Fibroblast of the aortic adventitia (primary cell): ENCODE measurements at regions not wholly inside any gene's neighbourhood (a gene's known extent, or its start where the extent isn't known, plus 50 kb on each side); places are given as distances from the start of the nearest gene placed in this dataset.
A peak's percentile ranks its signal among the peaks of the same experiment; 100 is the strongest.

Source experiments
- DNase-seq: peaks from one replicate; pipeline ENCODE4 v3.0.0-alpha.2; 2010; ENCODE audit warnings: low read depth
- H3K4me3 ChIP-seq: 2 replicates; pipeline ENCODE4 v1.5.1; 2011; ENCODE audit warnings: low read depth, mild to moderate bottlenecking, control low read depth, low read length, moderate library complexity
- TF ChIP-seq, protein P1 (sequence below): IDR thresholded peaks from 2 replicates; pipeline ENCODE4 v1.5.1; 2011; ENCODE audit warnings: mild to moderate bottlenecking, low read length, control low read depth, inconsistent platforms; ENCODE audit not compliant: insufficient read depth

- no peak overlapping the region for H3K4me3 ChIP-seq
- TF ChIP-seq, protein P1, sequence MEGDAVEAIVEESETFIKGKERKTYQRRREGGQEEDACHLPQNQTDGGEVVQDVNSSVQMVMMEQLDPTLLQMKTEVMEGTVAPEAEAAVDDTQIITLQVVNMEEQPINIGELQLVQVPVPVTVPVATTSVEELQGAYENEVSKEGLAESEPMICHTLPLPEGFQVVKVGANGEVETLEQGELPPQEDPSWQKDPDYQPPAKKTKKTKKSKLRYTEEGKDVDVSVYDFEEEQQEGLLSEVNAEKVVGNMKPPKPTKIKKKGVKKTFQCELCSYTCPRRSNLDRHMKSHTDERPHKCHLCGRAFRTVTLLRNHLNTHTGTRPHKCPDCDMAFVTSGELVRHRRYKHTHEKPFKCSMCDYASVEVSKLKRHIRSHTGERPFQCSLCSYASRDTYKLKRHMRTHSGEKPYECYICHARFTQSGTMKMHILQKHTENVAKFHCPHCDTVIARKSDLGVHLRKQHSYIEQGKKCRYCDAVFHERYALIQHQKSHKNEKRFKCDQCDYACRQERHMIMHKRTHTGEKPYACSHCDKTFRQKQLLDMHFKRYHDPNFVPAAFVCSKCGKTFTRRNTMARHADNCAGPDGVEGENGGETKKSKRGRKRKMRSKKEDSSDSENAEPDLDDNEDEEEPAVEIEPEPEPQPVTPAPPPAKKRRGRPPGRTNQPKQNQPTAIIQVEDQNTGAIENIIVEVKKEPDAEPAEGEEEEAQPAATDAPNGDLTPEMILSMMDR = no peak
- no peak for DNase-seq
Measured at GRCh38 chr7:22622116-22622785, 104.7 kb upstream of the IL6 start.

GRCh38 chr7:22618528-22618927, 108.5 kb upstream of the IL6 start:
- no peak overlapping the region for H3K4me3 ChIP-seq
- TF ChIP-seq, protein P1 = no peak
- DNase-seq = no peak

- TF ChIP-seq, protein P1 = no peak
- DNase-seq = peak; percentile 57
- no peak overlapping the region for H3K4me3 ChIP-seq
Measured at GRCh38 chr7:22617166-22617565, 109.8 kb upstream of the IL6 start.

DNA sequence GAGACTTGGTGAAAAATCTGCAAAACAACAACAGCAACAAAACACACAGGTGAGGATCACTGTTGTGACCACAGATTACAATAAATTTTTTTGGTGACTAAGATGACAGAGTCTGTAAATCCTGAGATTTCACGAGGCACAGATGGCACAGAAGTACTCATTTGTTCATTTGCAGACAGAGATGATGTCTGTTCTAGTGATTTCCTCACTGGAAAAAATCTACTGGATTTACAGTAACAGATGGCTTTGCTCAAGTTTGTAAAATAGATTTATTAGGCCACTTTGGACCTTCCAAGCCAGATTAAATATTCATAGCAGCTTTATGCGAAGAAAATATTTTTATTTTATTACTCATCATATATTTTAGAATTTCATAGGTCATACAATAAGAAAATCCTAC, 113.5 kb upstream of the IL6 start:
- DNase-seq = no peak
- no peak overlapping the region for H3K4me3 ChIP-seq
- TF ChIP-seq, protein P1 = no peak

DNA sequence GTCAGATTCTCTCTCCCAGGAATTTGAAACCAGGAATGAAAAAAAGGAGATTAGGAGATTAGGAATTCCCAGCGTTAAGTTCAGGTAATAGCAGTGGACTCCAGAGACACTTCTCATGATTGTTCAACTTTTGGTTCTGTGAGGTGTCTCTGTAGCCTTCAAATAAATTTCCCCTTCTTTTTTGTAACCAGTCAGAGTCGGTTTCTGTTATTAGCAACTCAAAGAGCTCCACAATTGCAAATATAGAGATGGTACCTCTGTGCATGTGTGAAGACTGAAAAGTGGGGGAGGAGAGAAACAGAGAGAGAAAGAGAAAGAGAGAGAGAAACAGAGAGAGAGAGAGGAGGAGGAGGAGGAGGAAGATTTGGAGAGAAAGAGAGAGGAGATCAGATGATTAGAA, 112.8 kb upstream of the STEAP1B start:
- TF ChIP-seq, protein P1 = no peak
- no peak for DNase-seq
- H3K4me3 ChIP-seq = no peak overlapping the region

DNA sequence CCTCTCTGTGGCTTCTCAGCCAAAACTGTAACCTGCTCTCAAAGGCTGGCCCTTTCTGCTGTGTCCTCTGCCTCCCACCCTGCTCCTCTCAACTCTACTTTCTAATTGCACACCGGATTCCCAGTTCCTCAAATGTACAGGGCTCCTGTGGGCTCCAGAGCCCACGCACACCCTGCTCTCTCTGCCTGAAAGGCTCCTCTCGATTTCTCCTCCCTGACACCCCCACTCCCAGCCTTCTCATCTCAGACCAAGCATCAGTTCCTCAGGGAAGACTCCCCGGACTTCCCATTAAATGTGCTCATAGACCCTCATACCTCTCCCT, 111.7 kb upstream of the STEAP1B start:
- DNase-seq = no peak
- TF ChIP-seq, protein P1 = no peak
- H3K4me3 ChIP-seq = no peak overlapping the region
